ENCODE measurements at regions not wholly inside any gene's neighbourhood (a gene's known extent, or its start where the extent isn't known, plus 50 kb on each side); places are given as distances from the start of the nearest gene placed in this dataset.

DNA sequence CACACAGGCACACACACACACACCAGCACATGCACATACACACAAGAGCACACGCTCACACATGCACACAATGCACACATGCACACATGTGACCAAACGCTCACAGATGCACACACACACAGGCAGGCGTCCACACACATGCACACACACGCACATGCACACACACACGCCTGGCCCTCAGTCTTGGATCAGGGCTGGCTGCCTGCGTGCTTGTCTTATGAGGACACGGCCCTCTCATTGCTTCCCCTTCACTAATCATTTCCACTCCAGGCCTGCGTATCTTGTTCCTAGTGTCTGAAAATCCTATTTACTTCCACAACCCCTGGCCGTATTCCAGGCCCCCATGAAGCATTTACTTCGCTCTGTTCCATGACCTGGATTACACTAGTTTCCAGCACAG, 740.5 kb downstream of the BRD1 start:
- TF ChIP-seq, protein P1, sequence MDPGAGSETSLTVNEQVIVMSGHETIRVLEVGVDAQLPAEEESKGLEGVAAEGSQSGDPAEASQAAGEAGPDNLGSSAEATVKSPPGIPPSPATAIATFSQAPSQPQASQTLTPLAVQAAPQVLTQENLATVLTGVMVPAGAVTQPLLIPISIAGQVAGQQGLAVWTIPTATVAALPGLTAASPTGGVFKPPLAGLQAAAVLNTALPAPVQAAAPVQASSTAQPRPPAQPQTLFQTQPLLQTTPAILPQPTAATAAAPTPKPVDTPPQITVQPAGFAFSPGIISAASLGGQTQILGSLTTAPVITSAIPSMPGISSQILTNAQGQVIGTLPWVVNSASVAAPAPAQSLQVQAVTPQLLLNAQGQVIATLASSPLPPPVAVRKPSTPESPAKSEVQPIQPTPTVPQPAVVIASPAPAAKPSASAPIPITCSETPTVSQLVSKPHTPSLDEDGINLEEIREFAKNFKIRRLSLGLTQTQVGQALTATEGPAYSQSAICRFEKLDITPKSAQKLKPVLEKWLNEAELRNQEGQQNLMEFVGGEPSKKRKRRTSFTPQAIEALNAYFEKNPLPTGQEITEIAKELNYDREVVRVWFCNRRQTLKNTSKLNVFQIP (CRISPR knock-in tag; IDR thresholded peaks at IDR 0.05; ENCODE audit: borderline replicate concordance, low read depth), result no peak
- TF ChIP-seq ZFP30 (CRISPR knock-in tag; IDR thresholded peaks at IDR 0.05), result no peak
- no peak for TF ChIP-seq RARB (CRISPR knock-in tag; IDR thresholded peaks at IDR 0.05)
- TF ChIP-seq OSR1 (CRISPR knock-in tag; IDR thresholded peaks at IDR 0.05), result no peak
- TF ChIP-seq CSDC2 (CRISPR knock-in tag; IDR thresholded peaks at IDR 0.05), result no peak
- no peak for TF ChIP-seq BACH2 (CRISPR knock-in tag; IDR thresholded peaks at IDR 0.05; ENCODE audit: borderline replicate concordance)
- TF ChIP-seq ZNF8 (CRISPR knock-in tag; IDR thresholded peaks at IDR 0.05), result no peak
- TF ChIP-seq ESRRG (CRISPR knock-in tag; IDR thresholded peaks at IDR 0.05), result no peak
- no peak for TF ChIP-seq SNAI2 (CRISPR knock-in tag; IDR thresholded peaks at IDR 0.05)
- TF ChIP-seq, protein P2, sequence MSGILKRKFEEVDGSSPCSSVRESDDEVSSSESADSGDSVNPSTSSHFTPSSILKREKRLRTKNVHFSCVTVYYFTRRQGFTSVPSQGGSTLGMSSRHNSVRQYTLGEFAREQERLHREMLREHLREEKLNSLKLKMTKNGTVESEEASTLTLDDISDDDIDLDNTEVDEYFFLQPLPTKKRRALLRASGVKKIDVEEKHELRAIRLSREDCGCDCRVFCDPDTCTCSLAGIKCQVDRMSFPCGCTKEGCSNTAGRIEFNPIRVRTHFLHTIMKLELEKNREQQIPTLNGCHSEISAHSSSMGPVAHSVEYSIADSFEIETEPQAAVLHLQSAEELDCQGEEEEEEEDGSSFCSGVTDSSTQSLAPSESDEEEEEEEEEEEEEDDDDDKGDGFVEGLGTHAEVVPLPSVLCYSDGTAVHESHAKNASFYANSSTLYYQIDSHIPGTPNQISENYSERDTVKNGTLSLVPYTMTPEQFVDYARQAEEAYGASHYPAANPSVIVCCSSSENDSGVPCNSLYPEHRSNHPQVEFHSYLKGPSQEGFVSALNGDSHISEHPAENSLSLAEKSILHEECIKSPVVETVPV (CRISPR knock-in tag; IDR thresholded peaks at IDR 0.05), result no peak

All from SK-N-SH treated with all-trans-retinoic acid at 6 μM for 48 hours (cell line).